ENCODE measurements at regions not wholly inside any gene's neighbourhood (a gene's known extent, or its start where the extent isn't known, plus 50 kb on each side); places are given as distances from the start of the nearest gene placed in this dataset.

- no peaks in the 10 kb centered on the region for H3K79me2 ChIP-seq
- H3K27ac ChIP-seq: no peak overlapping the region
Observed at GRCh38 chr12:67424784-67425183, 155.6 kb downstream of the CAND1 start.

GRCh38 chr12:67425394-67425793, 156.2 kb downstream of the CAND1 start:
- Histone ChIP-seq H3K4me3 (ENCODE audit: low read depth, low read length) (no peak overlapping the region), H3K27me3 (ENCODE audit: control insufficient read depth, insufficient read depth, low read length) (no peaks in the 10 kb centered on the region), H3K9ac (no peak overlapping the region), H3K9me3 (ENCODE audit: control insufficient read depth, low read length) (no peaks in the 10 kb centered on the region), H3K4me2 (ENCODE audit: low read length) (no peak overlapping the region), H3K79me2 (no peaks in the 10 kb centered on the region), H2AFZ (no peak overlapping the region), H3K27ac (no peak overlapping the region), H3K36me3 (ENCODE audit: control insufficient read depth, insufficient read depth, low read length) (no peaks in the 10 kb centered on the region), H3K4me1 (peaks cover 8% of the 10 kb centered on the region)
- no peak for TF ChIP-seq CTCF (IDR thresholded peaks at IDR 0.05)

More at GRCh38 chr12:67424784-67425183, 155.6 kb downstream of the CAND1 start:
- TF ChIP-seq CTCF (IDR thresholded peaks at IDR 0.05): no peak
- H3K9ac ChIP-seq: no peak overlapping the region
- no peaks in the 10 kb centered on the region for H3K36me3 ChIP-seq (ENCODE audit: control insufficient read depth, insufficient read depth, low read length)
- no peaks in the 10 kb centered on the region for H3K9me3 ChIP-seq (ENCODE audit: control insufficient read depth, low read length)
- no peak overlapping the region for H3K4me2 ChIP-seq (ENCODE audit: low read length)
- H2AFZ ChIP-seq: no peak overlapping the region
- H3K4me1 ChIP-seq: peaks cover 8% of the 10 kb centered on the region
- no peaks in the 10 kb centered on the region for H3K27me3 ChIP-seq (ENCODE audit: control insufficient read depth, insufficient read depth, low read length)
- H3K4me3 ChIP-seq (ENCODE audit: low read depth, low read length): no peak overlapping the region

- H3K4me3 ChIP-seq (ENCODE audit: low read depth, low read length): no peak overlapping the region
- peak overlapping the region; percentile 7 for H3K4me2 ChIP-seq (ENCODE audit: low read length)
- H2AFZ ChIP-seq: peak overlapping the region; percentile 65
- H3K27ac ChIP-seq: peak overlapping the region; percentile 74
- H3K79me2 ChIP-seq: no peaks in the 10 kb centered on the region
- no peaks in the 10 kb centered on the region for H3K36me3 ChIP-seq (ENCODE audit: control insufficient read depth, insufficient read depth, low read length)
- peaks cover 10% of the 10 kb centered on the region for H3K4me1 ChIP-seq
- no peak overlapping the region for H3K9ac ChIP-seq
- no peaks in the 10 kb centered on the region for H3K27me3 ChIP-seq (ENCODE audit: control insufficient read depth, insufficient read depth, low read length)
- no peaks in the 10 kb centered on the region for H3K9me3 ChIP-seq (ENCODE audit: control insufficient read depth, low read length)
- TF ChIP-seq CTCF (IDR thresholded peaks at IDR 0.05): no peak
Observed at GRCh38 chr12:67426067-67426466, 156.9 kb downstream of the CAND1 start.

GRCh38 chr12:67427336-67427735, 158.2 kb downstream of the CAND1 start:
- H3K27me3 ChIP-seq (ENCODE audit: control insufficient read depth, insufficient read depth, low read length): no peaks in the 10 kb centered on the region
- H3K4me2 ChIP-seq (ENCODE audit: low read length): no peak overlapping the region
- H3K4me1 ChIP-seq: peaks cover 11% of the 10 kb centered on the region
- H3K36me3 ChIP-seq (ENCODE audit: control insufficient read depth, insufficient read depth, low read length): no peaks in the 10 kb centered on the region
- no peak overlapping the region for H2AFZ ChIP-seq
- H3K9me3 ChIP-seq (ENCODE audit: control insufficient read depth, low read length): no peaks in the 10 kb centered on the region
- no peak for TF ChIP-seq CTCF (IDR thresholded peaks at IDR 0.05)
- H3K9ac ChIP-seq: no peak overlapping the region
- H3K4me3 ChIP-seq (ENCODE audit: low read depth, low read length): no peak overlapping the region
- no peaks in the 10 kb centered on the region for H3K79me2 ChIP-seq
- no peak overlapping the region for H3K27ac ChIP-seq

GRCh38 chr12:67428431-67428830, 159.3 kb downstream of the CAND1 start:
- Histone ChIP-seq H2AFZ (no peak overlapping the region), H3K27ac (no peak overlapping the region)
- TF ChIP-seq CTCF (IDR thresholded peaks at IDR 0.05): no peak

More at GRCh38 chr12:67428431-67428830, 159.3 kb downstream of the CAND1 start:
- Histone ChIP-seq H3K79me2 (no peaks in the 10 kb centered on the region), H3K36me3 (ENCODE audit: control insufficient read depth, insufficient read depth, low read length) (no peaks in the 10 kb centered on the region), H3K27me3 (ENCODE audit: control insufficient read depth, insufficient read depth, low read length) (no peaks in the 10 kb centered on the region), H3K4me2 (ENCODE audit: low read length) (no peak overlapping the region), H3K4me3 (ENCODE audit: low read depth, low read length) (no peak overlapping the region), H3K9ac (no peak overlapping the region), H3K4me1 (peaks cover 11% of the 10 kb centered on the region), H3K9me3 (ENCODE audit: control insufficient read depth, low read length) (no peaks in the 10 kb centered on the region)
